Epithelial cell of esophagus (primary cell): ENCODE measurements at regions not wholly inside any gene's neighbourhood (a gene's known extent, or its start where the extent isn't known, plus 50 kb on each side); places are given as distances from the start of the nearest gene placed in this dataset.
"Not testable (repeated sequence)": the region's sequence is repeated elsewhere in the genome, so short reads cannot be mapped to it uniquely, and the experiment has no call there.

Experiments used
- DNase-seq: peaks from one replicate; pipeline ENCODE4 v3.0.0; 2010; ENCODE audit warnings: low read depth
- H3K4me3 ChIP-seq: 2 replicates; pipeline ENCODE4 v1.5.1; 2011; ENCODE audit warnings: mild to moderate bottlenecking, low read length, control low read depth
- CTCF ChIP-seq: IDR thresholded peaks from 2 replicates; pipeline ENCODE4 v1.5.1; 2011; ENCODE audit warnings: low read depth, mild to moderate bottlenecking, low read length, control low read depth, inconsistent platforms; ENCODE audit not compliant: insufficient read depth; ENCODE audit errors: missing control alignments

DNA sequence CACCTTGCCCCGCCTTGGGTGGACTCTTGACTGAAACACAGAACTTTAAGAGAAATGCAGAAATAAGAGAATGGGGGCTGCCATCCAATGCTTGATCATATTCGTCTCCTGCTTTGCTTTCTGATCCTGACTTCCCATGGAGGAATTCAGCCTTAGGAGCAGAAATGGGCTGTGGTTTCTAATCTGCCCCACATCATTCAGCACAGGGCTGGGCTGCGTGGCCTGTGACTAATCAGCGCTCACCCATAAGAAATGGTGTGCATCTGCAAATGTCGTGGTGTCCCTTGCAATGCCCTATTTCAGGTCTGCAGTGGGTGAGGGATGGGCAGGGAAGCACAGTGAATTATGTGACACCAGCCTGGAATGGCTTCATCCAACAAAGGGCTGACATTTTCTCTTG lies 60.7 kb upstream of the URI1 start:
- no peak for DNase-seq
- TF ChIP-seq CTCF = no peak
- no peak overlapping the region for H3K4me3 ChIP-seq

GRCh38 chr19:29882719-29883105 lies 59.3 kb upstream of the URI1 start:
- no peak for TF ChIP-seq CTCF
- no peak overlapping the region for H3K4me3 ChIP-seq
- DNase-seq = no peak

GRCh38 chr19:29884044-29884443 lies 58.0 kb upstream of the URI1 start:
- DNase-seq = no peak
- TF ChIP-seq CTCF = no peak
- H3K4me3 ChIP-seq = no peak overlapping the region

DNA sequence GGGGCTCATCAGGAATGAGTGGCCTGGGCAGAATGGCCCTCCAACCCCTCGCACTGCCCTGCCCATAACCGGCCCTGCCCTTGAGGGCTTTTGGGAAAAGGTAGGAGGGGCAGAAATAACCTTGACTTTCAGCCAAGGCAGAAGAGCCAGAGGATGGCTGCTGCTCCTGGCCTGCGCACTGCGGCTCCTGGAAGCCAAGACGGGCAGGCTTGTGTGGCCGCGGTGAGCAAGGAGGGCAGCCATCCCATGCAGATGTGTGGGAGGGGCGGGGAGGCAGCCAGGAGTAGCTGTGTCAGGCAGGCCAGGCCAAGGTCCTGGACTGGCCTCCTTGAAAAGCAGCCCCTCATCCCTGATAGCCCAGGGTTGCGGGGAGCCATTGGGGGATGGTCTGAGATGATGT lies 57.6 kb upstream of the URI1 start:
- no peak for TF ChIP-seq CTCF
- DNase-seq = no peak
- no peak overlapping the region for H3K4me3 ChIP-seq

GRCh38 chr19:29886106-29886505 lies 55.9 kb upstream of the URI1 start:
- not testable (repeated sequence) for DNase-seq, H3K4me3 ChIP-seq

DNA sequence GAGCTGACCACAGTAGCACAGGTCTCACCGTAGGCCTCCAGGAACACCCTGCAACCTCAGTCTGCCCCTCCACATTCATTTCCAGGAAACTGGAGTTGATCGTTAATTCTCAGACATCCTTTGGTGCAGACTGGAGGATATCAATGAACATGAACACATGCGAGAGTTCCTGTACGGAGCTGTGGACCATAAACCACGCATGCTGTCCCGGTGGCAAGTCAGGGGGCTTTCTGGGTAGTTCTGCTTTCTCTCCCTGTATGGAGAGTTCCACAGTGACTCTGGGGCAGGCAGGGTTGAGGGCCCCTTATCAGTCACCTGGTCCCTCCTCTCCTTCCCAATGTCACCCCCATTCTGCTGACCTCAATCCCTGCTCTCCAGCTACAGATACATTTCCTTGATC lies 55.5 kb upstream of the URI1 start:
- no peak overlapping the region for H3K4me3 ChIP-seq
- TF ChIP-seq CTCF = no peak
- no peak for DNase-seq

- H3K4me3 ChIP-seq = no peak overlapping the region
- no peak for TF ChIP-seq CTCF
- no peak for DNase-seq
These were observed 54.6 kb upstream of the URI1 start for GRCh38 chr19:29887442-29887855.

DNA sequence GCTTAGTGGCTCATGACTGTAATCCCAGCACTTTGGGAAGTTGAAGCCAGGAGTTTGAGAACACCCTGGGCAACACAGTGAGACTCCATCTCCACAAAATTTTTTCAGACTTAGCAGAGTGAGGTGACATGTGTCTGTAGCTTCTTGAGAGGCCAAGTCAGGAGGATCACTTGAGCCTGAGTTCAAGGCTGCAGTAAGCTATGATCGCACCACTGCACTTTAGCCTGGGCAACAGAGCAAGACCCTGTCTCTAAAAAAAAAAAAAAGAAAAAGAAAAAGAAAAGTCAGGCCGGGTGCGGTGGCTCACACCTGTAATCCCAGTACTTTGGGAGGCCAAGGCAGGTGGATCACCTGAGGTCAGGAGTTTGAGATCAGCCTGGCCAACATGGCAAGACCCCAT lies 54.0 kb upstream of the URI1 start:
- H3K4me3 ChIP-seq, DNase-seq: not testable (repeated sequence)
